HG03558 (cell line): ENCODE measurements at regions not wholly inside any gene's neighbourhood (a gene's known extent, or its start where the extent isn't known, plus 50 kb on each side); places are given as distances from the start of the nearest gene placed in this dataset.
A peak's percentile ranks its signal among the peaks of the same experiment; 100 is the strongest.

ENCODE experiments used
- ATAC-seq: cut with Tn5 transposase; IDR thresholded peaks from one replicate; pipeline ENCODE4 v1.9.1; 2021; ENCODE audit warnings: moderate number of reproducible peaks; ENCODE audit not compliant: unreplicated experiment; ENCODE audit errors: extremely low read depth

DNA sequence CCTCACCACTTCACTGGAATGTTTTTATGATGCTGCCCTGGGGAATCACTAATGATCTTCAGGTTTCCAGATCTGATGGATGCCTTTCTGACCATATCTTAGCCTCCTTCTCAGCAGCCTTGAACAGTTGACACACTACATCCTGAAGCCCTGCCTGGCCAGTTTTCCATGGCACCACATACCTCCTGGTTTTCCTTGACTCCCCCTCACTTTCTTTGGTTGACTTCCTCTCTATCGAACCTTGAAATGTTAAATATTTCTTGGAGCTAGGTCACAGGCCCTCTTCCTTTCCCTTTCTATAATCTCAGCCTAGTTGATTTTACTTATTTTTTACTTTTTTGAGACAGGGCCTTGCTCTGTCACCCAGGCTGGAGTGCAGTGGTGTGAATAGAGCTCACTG is 108.8 kb upstream of the CDK1 start:
- ATAC-seq = no peak

GRCh38 chr10:60666221-60666620 is 112.1 kb upstream of the CDK1 start:
- no peak for ATAC-seq

- no peak for ATAC-seq
These were observed 113.4 kb upstream of the CDK1 start for GRCh38 chr10:60664859-60665258.

DNA sequence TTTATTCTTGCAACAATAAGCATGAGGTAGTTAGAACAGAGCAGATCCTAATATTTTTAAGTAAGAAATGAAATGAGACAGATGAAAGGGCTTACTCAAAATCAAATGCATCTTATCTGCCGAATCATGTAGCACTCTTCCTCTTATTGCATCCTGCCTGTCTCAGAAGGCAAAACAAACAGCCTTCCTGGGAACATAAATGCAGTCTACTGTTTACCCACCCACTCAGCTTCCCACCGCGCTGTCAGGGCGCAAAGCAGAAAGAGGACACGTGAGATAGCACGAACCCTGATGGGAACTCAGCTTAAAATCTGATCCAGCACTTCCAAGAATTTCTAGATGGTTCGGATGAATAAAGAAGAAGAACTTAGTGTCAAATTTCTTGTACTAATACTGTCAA is 114.4 kb upstream of the CDK1 start:
- ATAC-seq = no peak

- no peak for ATAC-seq
These were observed 115.2 kb upstream of the CDK1 start for GRCh38 chr10:60662917-60663614.

DNA sequence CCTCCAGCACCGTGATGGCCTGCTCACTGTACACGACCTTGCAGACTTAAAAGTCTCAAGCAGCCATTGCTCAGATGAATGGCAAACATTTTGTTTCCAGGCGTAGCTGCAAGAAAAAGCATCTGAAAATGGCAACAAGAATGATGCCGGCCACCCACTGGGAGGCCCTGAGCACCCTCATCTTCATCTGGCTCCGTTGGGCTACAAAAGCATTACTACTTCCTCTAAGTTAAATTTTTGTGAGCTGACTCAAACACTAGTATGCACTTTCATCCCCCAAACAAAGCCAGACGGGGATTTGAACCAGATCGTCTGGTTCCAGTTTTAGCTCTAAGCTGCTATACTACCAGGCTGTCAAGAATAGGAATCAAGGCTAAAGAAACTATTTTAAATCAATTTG is 116.6 kb upstream of the CDK1 start:
- no peak for ATAC-seq

- no peak for ATAC-seq
These were observed 117.7 kb upstream of the CDK1 start for GRCh38 chr10:60660625-60661024.

GRCh38 chr10:60654813-60655464 is 123.3 kb upstream of the CDK1 start:
- no peak for ATAC-seq

GRCh38 chr10:60652628-60653027 is 125.7 kb upstream of the CDK1 start:
- peak; percentile 86 for ATAC-seq

GRCh38 chr10:60650378-60650800 is 127.9 kb upstream of the CDK1 start:
- no peak for ATAC-seq

DNA sequence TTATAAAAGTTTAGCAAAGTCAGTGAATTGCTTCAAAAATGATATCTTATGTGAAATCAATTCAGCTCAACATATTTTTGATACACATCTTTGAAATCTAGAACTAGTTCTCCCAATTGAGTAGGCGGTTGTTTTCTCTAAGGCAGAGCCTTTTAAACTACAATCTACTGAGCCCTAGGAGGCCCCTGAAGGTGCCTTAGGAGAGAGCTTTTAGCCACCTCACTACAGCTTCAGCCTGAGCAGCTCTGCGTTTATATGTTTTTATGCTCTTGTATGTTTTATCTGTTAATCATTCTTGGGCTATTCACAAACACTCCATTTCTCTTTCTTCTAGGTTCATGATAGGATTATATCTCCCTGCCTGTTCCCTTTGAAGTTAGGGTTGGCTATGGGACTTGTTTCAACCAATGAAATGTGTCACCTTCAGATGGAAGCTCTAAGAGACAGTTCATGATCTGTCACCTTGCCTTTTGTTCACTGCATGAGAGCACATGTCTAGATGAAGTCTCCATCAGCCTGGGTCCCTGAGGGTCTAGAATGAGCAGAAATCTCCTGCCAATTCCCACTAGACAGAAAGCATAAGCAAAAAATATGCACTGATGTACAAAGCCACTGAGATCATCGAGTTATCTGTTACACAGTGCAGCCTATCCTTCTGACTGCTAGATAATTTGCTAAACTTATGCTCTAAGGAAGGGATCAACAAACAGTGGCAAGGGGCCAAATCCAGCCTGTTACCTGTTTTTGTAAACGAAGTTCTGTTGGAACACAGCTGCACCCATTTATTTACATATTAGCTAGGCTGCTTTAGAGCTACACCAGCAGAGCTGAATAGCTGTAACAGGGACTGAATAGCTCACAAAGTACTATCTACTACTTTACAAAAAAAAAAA is 128.5 kb upstream of the CDK1 start:
- no peak for ATAC-seq

DNA sequence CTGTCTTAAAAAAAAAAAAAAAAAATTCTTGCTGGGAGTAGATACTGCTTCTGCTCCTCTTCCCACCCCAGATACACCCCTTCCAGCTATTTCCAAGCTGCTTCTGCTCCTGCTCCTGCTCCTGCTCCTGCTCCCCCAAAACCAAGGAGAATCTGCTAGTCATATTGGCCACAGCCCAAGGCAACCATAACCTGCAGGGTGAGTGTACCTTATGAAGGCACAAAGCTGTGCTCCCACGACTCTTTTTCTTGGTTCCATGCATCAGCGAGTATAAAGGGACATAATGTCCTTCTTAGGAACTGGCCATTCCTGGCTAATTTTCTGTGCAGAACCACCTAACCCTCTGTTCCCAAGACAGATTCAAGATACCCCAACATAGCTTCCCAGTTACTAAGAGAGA is 129.5 kb upstream of the CDK1 start:
- ATAC-seq = no peak

DNA sequence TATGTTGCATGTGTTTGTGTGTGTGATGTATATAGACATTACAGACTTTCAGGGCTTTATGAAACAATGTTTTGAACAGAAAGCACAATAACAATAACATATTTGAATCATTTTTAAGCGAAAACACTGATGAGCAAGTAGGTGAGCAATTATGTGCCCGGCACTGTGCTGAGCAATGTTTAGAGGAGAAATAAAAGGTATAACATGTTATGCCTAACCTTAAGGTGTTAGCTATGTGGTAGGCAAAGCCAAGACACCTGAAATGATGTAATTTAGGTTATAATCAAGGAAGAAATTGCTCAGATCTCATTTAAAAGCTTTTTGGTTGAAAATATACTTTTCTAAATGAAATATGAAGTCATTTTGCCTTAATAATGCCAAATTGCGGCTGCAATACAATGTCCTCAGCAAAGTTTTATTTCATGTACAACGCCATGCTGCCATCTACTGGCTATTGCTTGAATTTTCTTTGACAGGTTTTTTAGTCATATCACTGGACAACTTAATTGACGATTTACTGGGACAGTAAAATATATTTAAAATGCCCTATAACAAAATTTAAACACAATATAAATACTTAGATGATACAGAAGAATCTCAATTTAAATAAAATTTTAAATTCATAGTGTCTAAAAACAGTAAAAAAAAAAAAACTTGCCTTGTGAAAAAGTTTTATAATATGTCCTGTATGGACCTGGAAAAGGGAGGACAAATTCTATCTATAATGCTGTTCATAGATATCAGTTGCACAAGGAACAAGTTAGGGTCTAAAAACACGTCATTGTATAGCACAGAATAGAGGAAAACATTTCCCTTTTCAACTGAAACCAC is 131.1 kb upstream of the CDK1 start:
- peak; percentile 37 for ATAC-seq

DNA sequence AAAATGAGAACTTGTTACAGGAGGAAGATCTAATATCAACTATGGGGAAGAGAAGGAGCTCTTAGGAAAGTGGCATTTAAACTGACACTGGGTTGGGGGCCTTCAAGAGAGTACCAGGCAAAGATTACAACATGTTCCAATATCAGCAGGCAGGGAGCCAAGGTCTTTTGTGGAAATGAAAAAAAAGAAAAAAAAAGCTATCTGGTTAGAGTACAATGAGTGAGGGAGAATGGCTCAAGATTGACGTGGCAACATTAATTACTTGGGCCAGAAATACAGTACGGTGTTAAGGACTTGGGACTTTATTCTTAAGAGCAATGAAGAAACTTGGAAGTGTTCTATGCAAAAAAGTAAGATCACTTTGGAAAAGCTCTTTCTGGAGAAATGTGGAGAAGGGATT is 132.3 kb upstream of the CDK1 start:
- ATAC-seq = no peak

DNA sequence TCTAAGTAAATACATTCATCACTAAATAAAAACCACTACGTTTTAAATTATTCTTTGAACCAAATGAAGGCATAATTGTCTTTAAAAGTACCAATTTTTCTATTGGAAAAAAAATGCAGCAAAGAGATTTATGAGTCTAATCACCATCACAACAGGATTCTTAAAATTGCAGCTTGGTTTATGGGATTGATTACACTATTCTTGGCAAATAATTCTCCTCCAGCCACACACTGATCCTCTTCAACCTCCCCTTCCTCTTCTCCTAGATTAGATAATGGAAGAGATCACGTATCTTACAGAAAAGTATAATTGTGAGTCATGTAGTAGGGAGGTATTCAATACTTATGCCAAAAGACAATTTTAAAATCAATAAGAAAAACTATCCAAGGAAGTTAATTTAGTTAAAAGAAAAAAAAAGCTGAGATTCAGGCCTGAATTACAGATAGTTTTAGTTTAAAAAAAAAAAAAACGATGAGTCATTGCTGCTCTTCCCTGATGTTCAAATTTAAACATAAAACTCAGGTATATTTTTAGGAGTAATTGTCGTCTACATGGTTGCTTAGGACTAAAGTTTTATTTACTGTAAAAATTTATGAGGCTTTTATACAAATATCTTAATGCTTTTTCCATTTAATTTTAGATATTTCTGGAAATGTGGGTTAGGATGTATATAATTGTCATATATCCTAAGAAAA is 133.7 kb upstream of the CDK1 start:
- ATAC-seq = no peak

DNA sequence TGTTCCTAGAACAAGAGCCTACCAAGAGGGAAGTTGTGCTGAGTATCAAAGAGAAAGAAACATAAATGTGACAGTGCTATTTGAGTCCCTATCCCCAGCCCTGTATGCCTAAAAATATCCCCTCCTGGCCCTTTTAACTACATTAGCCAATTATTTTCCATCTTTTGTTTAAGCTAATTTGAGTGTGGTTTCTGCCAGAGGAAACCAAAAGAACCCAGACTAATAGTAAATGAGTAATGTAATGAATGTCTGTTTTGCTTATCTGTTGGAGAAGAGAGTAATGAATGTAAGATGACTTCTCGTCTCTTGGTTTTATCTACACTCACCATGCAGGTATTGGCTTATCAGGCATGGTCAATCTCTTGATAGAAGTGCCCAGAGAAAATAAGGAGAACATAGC is 134.4 kb upstream of the CDK1 start:
- ATAC-seq = no peak

GRCh38 chr10:60629332-60629731 is 148.9 kb upstream of the CDK1 start:
- ATAC-seq = no peak

GRCh38 chr10:60627778-60628748 is 150.2 kb upstream of the CDK1 start:
- no peak for ATAC-seq

DNA sequence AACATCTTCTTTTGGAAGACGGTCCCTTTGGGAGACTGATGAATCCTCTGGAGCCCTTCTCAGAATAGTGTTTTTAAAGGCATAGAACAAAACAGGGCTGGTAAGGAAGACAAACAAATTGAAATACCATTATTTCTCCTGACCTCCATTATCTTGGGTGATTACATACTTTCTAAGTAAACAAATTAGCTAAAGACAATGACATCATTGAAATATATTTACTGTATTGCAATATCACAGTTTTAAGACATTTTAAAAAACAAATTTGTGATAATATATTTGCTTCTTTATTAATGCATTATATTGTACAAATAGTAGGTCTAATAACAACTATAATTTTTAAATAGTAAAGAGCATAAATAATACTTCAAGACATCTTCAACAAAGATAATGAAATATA is 152.2 kb upstream of the CDK1 start:
- no peak for ATAC-seq
